H1 (cell line): ENCODE measurements at regions not wholly inside any gene's neighbourhood (a gene's known extent, or its start where the extent isn't known, plus 50 kb on each side); places are given as distances from the start of the nearest gene placed in this dataset.

Experiments
- MAFK ChIP-seq: IDR thresholded peaks from 2 replicates; pipeline ENCODE4 v1.6.1; 2012; ENCODE audit warnings: low read depth, mild to moderate bottlenecking, improper control_type of control experiment, low read length
- RAD21 ChIP-seq, 2 experiments: IDR thresholded peaks in 1 of 2; conservative IDR thresholded peaks in 1 of 2; 2 replicates each; pipeline ENCODE4 v1.6.1; 2011; ENCODE audit warnings: low read depth in 2 of 2, low read length in 2 of 2, improper control_type of control experiment in 1 of 2, inconsistent platforms in 1 of 2, mild to moderate bottlenecking in 1 of 2, moderate library complexity in 1 of 2

GRCh38 chr6:113627480-113627879, 229.7 kb upstream of the MARCKS start (continued):
- TF ChIP-seq MAFK (no peak), RAD21 (IDR thresholded peaks at IDR 0.05 in 1 of 2, conservative IDR thresholded peaks at IDR 0.05 in 1 of 2; ENCODE audit: low read depth in 2 of 2, low read length in 2 of 2) (no peak)
